Parathyroid adenoma (tissue), 2 donors: ENCODE measurements at regions not wholly inside any gene's neighbourhood (a gene's known extent, or its start where the extent isn't known, plus 50 kb on each side); places are given as distances from the start of the nearest gene placed in this dataset.

ENCODE experiments used
- H2AFZ ChIP-seq: fragments of 300-600 bp; sonication (generic); one replicate; pipeline ENCODE4 v1.7.0; 2017; ENCODE audit warnings: antibody characterized with exemption, mild to moderate bottlenecking
- H3K27ac ChIP-seq: fragments of 300-600 bp; sonication (generic); one replicate; pipeline ENCODE4 v1.7.0; 2017
- H3K27me3 ChIP-seq: fragments of 300-600 bp; sonication (generic); one replicate; pipeline ENCODE4 v1.7.0; 2017; ENCODE audit warnings: low read length; ENCODE audit not compliant: control insufficient read depth, insufficient read depth
- H3K36me3 ChIP-seq: fragments of 300-600 bp; sonication (generic); one replicate; pipeline ENCODE4 v1.7.0; 2017; ENCODE audit warnings: low read length; ENCODE audit not compliant: control insufficient read depth, insufficient read depth
- H3K4me1 ChIP-seq: fragments of 300-600 bp; sonication (generic); one replicate; pipeline ENCODE4 v1.7.0; 2017; ENCODE audit warnings: control low read depth
- H3K4me2 ChIP-seq: fragments of 300-600 bp; sonication (generic); one replicate; pipeline ENCODE4 v1.7.0; 2017; ENCODE audit warnings: low read length
- H3K4me3 ChIP-seq: fragments of 300-600 bp; sonication (generic); one replicate; pipeline ENCODE4 v1.7.0; 2017; ENCODE audit warnings: low read depth, low read length
- H3K79me2 ChIP-seq: fragments of 300-600 bp; sonication (generic); one replicate; pipeline ENCODE4 v1.7.0; 2017; ENCODE audit warnings: control low read depth
- H3K9ac ChIP-seq: fragments of 300-600 bp; sonication (generic); one replicate; pipeline ENCODE4 v1.7.0; 2017; ENCODE audit warnings: mild to moderate bottlenecking
- H3K9me3 ChIP-seq: fragments of 300-600 bp; sonication (generic); one replicate; pipeline ENCODE4 v1.7.0; 2017; ENCODE audit warnings: low read length; ENCODE audit not compliant: control insufficient read depth
- TF ChIP-seq, protein P1 (sequence below): fragments of 300-600 bp; sonication (generic); IDR thresholded peaks from one replicate; pipeline ENCODE4 v1.7.0; 2017; ENCODE audit warnings: antibody characterized with exemption, mild to moderate bottlenecking
- donor health status: primary hyperparathyroidism.

DNA sequence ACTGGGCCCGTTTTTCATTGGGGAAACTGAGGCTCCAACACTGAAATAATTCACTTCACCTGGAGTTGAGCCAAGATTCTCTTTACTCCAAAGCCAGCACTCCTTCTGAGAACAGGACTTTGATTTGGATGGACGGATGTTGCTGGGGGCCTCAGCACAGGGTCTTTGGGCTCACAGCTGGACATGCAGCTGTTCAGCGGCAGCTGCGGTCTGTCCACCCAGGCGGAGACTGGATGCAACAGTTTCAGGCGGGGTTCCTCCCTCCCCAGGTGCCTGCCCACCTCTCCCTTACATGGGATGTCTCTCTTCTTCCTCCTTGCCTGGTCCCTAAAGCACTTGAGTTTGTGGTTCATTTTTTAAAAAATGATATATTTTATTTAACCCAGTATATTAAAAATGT is 219.0 kb upstream of the IRX4 start:
- Histone ChIP-seq H3K4me1 (no peaks in the 10 kb centered on the region), H3K79me2 (no peaks in the 10 kb centered on the region)

GRCh38 chr5:2096887-2097505 is 214.3 kb upstream of the IRX4 start:
- H3K36me3 ChIP-seq = no peaks in the 10 kb centered on the region
- H3K4me1 ChIP-seq = no peaks in the 10 kb centered on the region

More for the DNA sequence above, 219.0 kb upstream of the IRX4 start:
- H3K9ac ChIP-seq = no peak overlapping the region
- H3K27ac ChIP-seq = no peak overlapping the region
- H3K9me3 ChIP-seq = no peaks in the 10 kb centered on the region
- H3K4me3 ChIP-seq = no peak overlapping the region
- no peak overlapping the region for H3K4me2 ChIP-seq
- H3K27me3 ChIP-seq = no peaks in the 10 kb centered on the region
- H2AFZ ChIP-seq = no peak overlapping the region
- TF ChIP-seq, protein P1, sequence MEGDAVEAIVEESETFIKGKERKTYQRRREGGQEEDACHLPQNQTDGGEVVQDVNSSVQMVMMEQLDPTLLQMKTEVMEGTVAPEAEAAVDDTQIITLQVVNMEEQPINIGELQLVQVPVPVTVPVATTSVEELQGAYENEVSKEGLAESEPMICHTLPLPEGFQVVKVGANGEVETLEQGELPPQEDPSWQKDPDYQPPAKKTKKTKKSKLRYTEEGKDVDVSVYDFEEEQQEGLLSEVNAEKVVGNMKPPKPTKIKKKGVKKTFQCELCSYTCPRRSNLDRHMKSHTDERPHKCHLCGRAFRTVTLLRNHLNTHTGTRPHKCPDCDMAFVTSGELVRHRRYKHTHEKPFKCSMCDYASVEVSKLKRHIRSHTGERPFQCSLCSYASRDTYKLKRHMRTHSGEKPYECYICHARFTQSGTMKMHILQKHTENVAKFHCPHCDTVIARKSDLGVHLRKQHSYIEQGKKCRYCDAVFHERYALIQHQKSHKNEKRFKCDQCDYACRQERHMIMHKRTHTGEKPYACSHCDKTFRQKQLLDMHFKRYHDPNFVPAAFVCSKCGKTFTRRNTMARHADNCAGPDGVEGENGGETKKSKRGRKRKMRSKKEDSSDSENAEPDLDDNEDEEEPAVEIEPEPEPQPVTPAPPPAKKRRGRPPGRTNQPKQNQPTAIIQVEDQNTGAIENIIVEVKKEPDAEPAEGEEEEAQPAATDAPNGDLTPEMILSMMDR = no peak
- no peaks in the 10 kb centered on the region for H3K36me3 ChIP-seq

DNA sequence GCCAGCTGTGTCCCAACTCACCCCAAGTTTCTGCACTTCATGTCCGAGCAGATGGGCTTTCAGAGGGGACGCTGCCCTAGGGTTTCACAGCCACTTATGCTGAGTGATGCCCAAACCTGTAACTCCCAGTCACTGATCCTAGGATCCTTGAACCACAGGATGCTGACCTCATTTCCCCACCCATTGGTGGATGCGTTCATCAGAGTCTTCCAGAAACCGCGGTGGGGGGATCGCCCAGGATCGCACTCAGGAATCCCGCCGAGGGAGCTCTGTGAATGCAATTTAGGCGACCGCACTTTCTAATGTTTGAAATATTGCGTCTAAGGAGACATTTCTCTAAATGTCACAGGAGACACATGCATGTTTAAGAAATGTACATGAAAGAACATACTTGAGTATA is 212.3 kb upstream of the IRX4 start:
- Histone ChIP-seq H3K36me3 (no peaks in the 10 kb centered on the region), H3K4me1 (no peaks in the 10 kb centered on the region), H3K4me3 (no peak overlapping the region), H3K27ac (no peak overlapping the region), H3K79me2 (no peaks in the 10 kb centered on the region), H3K9ac (no peak overlapping the region), H3K4me2 (no peak overlapping the region), H3K9me3 (no peaks in the 10 kb centered on the region), H2AFZ (no peak overlapping the region), H3K27me3 (no peaks in the 10 kb centered on the region)
- TF ChIP-seq, protein P1 = no peak

More at GRCh38 chr5:2096887-2097505, 214.3 kb upstream of the IRX4 start:
- TF ChIP-seq, protein P1 = no peak
- Histone ChIP-seq H3K4me2 (no peak overlapping the region), H3K4me3 (no peak overlapping the region), H3K27ac (no peak overlapping the region), H3K27me3 (no peaks in the 10 kb centered on the region), H3K79me2 (no peaks in the 10 kb centered on the region), H3K9me3 (no peaks in the 10 kb centered on the region), H2AFZ (no peak overlapping the region), H3K9ac (no peak overlapping the region)

GRCh38 chr5:2094616-2094995 is 211.9 kb upstream of the IRX4 start:
- no peak overlapping the region for H2AFZ ChIP-seq
- no peaks in the 10 kb centered on the region for H3K4me1 ChIP-seq
- no peak overlapping the region for H3K27ac ChIP-seq
- no peaks in the 10 kb centered on the region for H3K36me3 ChIP-seq
- no peaks in the 10 kb centered on the region for H3K9me3 ChIP-seq
- no peaks in the 10 kb centered on the region for H3K27me3 ChIP-seq
- H3K9ac ChIP-seq = no peak overlapping the region
- no peaks in the 10 kb centered on the region for H3K79me2 ChIP-seq
- TF ChIP-seq, protein P1 = no peak
- H3K4me3 ChIP-seq = no peak overlapping the region
- no peak overlapping the region for H3K4me2 ChIP-seq
